LNCAP (cell line): ENCODE measurements at regions not wholly inside any gene's neighbourhood (a gene's known extent, or its start where the extent isn't known, plus 50 kb on each side); places are given as distances from the start of the nearest gene placed in this dataset.

Source experiments
- CTCF ChIP-seq: fragments of 450-650 bp; IDR thresholded peaks from 2 replicates; pipeline ENCODE4 v1.5.1; 2017; ENCODE audit warnings: mild to moderate bottlenecking

GRCh38 chr7:25636871-25637283 is 408.6 kb upstream of the NPVF start:
- no peak for TF ChIP-seq CTCF

- no peak for TF ChIP-seq CTCF
These were observed 409.8 kb upstream of the NPVF start for GRCh38 chr7:25638068-25638467.

- TF ChIP-seq CTCF = no peak
These were observed 410.4 kb upstream of the NPVF start for GRCh38 chr7:25638590-25639244.

- TF ChIP-seq CTCF = no peak
These were observed 414.6 kb upstream of the NPVF start for GRCh38 chr7:25642849-25643248.

GRCh38 chr7:25643286-25643685 is 415.0 kb upstream of the NPVF start:
- TF ChIP-seq CTCF = no peak

GRCh38 chr7:25643770-25644394 is 415.6 kb upstream of the NPVF start:
- no peak for TF ChIP-seq CTCF

- TF ChIP-seq CTCF = no peak
These were observed 418.6 kb upstream of the NPVF start for GRCh38 chr7:25646726-25647413.
